Spleen (tissue), 11 donors: ENCODE measurements at regions not wholly inside any gene's neighbourhood (a gene's known extent, or its start where the extent isn't known, plus 50 kb on each side); places are given as distances from the start of the nearest gene placed in this dataset.

ENCODE experiments used
- DNase-seq: peaks from one replicate; pipeline ENCODE4 v3.0.0-alpha.2; 2020
- H3K27ac ChIP-seq, 8 donors: fragments of 200-600 bp; sonication (generic) in 7 of 8; 1 replicate in 4 of 8; 2 replicates in 4 of 8; pipeline versions ENCODE4 v1.5.0 to v1.8.0; 2016 to 2021; ENCODE audit warnings: inconsistent platforms in 4 of 8, mild to moderate bottlenecking in 4 of 8, moderate library complexity in 1 of 8
- H3K27me3 ChIP-seq, 7 donors: fragments of 200-600 bp; sonication (generic) in 6 of 7; replicated peaks in 1 of 7; 1 replicate in 4 of 7; 2 replicates in 3 of 7; pipeline versions ENCODE4 v1.5.0 to v1.8.0; 2016 to 2021; ENCODE audit warnings: inconsistent platforms in 3 of 7, mild to moderate bottlenecking in 1 of 7
- H3K36me3 ChIP-seq, 6 donors: fragments of 200-600 bp; sonication (generic) in 5 of 6; 1 replicate in 4 of 6; 2 replicates in 2 of 6; pipeline versions ENCODE4 v1.5.0 to v1.8.0; 2016 to 2021; ENCODE audit warnings: inconsistent platforms in 2 of 6
- H3K4me1 ChIP-seq, 6 donors: fragments of 200-600 bp; sonication (generic) in 5 of 6; 1 replicate in 3 of 6; 2 replicates in 3 of 6; pipeline versions ENCODE4 v1.5.0 to v1.8.0; 2016 to 2021; ENCODE audit warnings: inconsistent platforms in 3 of 6
- H3K4me3 ChIP-seq, 8 donors: fragments of 200-600 bp; sonication (generic) in 7 of 8; 1 replicate in 4 of 8; 2 replicates in 4 of 8; pipeline versions ENCODE4 v1.5.0 to v1.8.0; 2016 to 2021; ENCODE audit warnings: inconsistent platforms in 4 of 8, mild to moderate bottlenecking in 4 of 8, moderate library complexity in 2 of 8
- H3K9me3 ChIP-seq, 8 donors: fragments of 200-600 bp; sonication (generic) in 7 of 8; 1 replicate in 4 of 8; 2 replicates in 4 of 8; pipeline versions ENCODE4 v1.5.0 to v1.8.0; 2016 to 2021; ENCODE audit warnings: inconsistent platforms in 4 of 8
- CTCF ChIP-seq, 11 experiments: fragments of 200-600 bp in 7 of 11; fragments of 450-650 bp in 4 of 11; sonication (generic) in 4 of 11; IDR thresholded peaks in 8 of 11; conservative IDR thresholded peaks in 3 of 11; 1 replicate in 7 of 11; 2 replicates in 4 of 11; pipeline versions ENCODE4 v1.4.0 to v1.8.0; 2016 to 2021; ENCODE audit warnings: antibody characterized with exemption in 11 of 11, inconsistent platforms in 4 of 11, mild to moderate bottlenecking in 1 of 11
- POLR2A ChIP-seq, 3 donors: fragments of 450-650 bp; IDR thresholded peaks; one replicate each; pipeline ENCODE4 v1.5.1; 2017; ENCODE audit warnings: antibody characterized with exemption in 3 of 3, mild to moderate bottlenecking in 1 of 3
- POLR2AphosphoS5 ChIP-seq, 3 donors: sonication (generic); formaldehyde crosslinking; IDR thresholded peaks; one replicate each; pipeline ENCODE4 v1.5.1; 2017; ENCODE audit warnings: antibody characterized with exemption in 3 of 3
- WGBS, 5 donors: extraction: QIAGEN DNeasy Blood & Tissue Kit in 3 of 5; methylation state at CpG; one replicate each; pipeline versions ENCODE4 v1.1.5 to v1.1.7; 2013 to 2018; 5-methylcytosine and 5-hydroxymethylcytosine counted together
- intact Hi-C: fragments of 100-400 bp; cut with DNase I; formaldehyde crosslinking; loops from one replicate; pipeline ENCODE4 v1.15.0; 2023; ENCODE audit warnings: low total_unique reads
- donor health status: healthy with polysubstance abuse.
- donor health status: DM: no; HTN: no; CAD: no; lungs with moderate emphysema.
- donor health status: DM: no; HTN: no; CAD: no.
- donor health status: Bipolar disorder and iron deficiency.
- donor health status: healthy.
- donor health status: DM: no; HTN: no; CAD: no.
- donor health status: DM: yes; HTN: yes; CAD: no.

GRCh38 chr4:166658585-166658984 lies 575.7 kb downstream of the SPOCK3 start:
- Histone ChIP-seq H3K36me3 (no peaks in the 10 kb centered on the region), H3K27ac (no peak overlapping the region), H3K27me3 (no peaks in the 10 kb centered on the region), H3K9me3 (peaks cover 0 to 6% (median 0%) of the 10 kb centered on the region in 8 donors), H3K4me1 (no peaks in the 10 kb centered on the region), H3K4me3 (no peak overlapping the region)
- no peak for DNase-seq
- TF ChIP-seq POLR2A (IDR thresholded peaks at IDR 0.05) (no peak), POLR2AphosphoS5 (IDR thresholded peaks at IDR 0.05) (no peak), CTCF (IDR thresholded peaks at IDR 0.05 in 8 of 11, conservative IDR thresholded peaks at IDR 0.05 in 3 of 11) (no peak)
- intact Hi-C loops: no loop called here
- WGBS, 5 donors: 44 to 70% (median 57%) methylated on average over 1 of the region's 1 CpG

- WGBS, 5 donors: 42 to 64% (median 57%) methylated on average over 3 of the region's 3 CpGs
- Histone ChIP-seq H3K27ac (no peak overlapping the region), H3K36me3 (no peaks in the 10 kb centered on the region), H3K4me3 (no peak overlapping the region), H3K4me1 (no peaks in the 10 kb centered on the region), H3K9me3 (peaks cover 0 to 6% (median 0%) of the 10 kb centered on the region in 8 donors), H3K27me3 (no peaks in the 10 kb centered on the region)
- DNase-seq: no peak
- intact Hi-C loops: no loop called here
- TF ChIP-seq POLR2AphosphoS5 (IDR thresholded peaks at IDR 0.05): no peak
These were observed 571.9 kb downstream of the SPOCK3 start for GRCh38 chr4:166662266-166662843.

GRCh38 chr4:166670341-166670740 lies 564.0 kb downstream of the SPOCK3 start:
- Histone ChIP-seq H3K4me1 (no peaks in the 10 kb centered on the region), H3K36me3 (no peaks in the 10 kb centered on the region), H3K27me3 (no peaks in the 10 kb centered on the region), H3K4me3 (no peak overlapping the region), H3K9me3 (peaks cover 0 to 4% (median 0%) of the 10 kb centered on the region in 8 donors), H3K27ac (no peak overlapping the region)
- WGBS, 5 donors: 46 to 77% (median 65%) methylated on average over 1 of the region's 1 CpG
- no peak for DNase-seq
- TF ChIP-seq CTCF (IDR thresholded peaks at IDR 0.05 in 8 of 11, conservative IDR thresholded peaks at IDR 0.05 in 3 of 11): no peak
- no peak for TF ChIP-seq POLR2A (IDR thresholded peaks at IDR 0.05)
- no peak for TF ChIP-seq POLR2AphosphoS5 (IDR thresholded peaks at IDR 0.05)
- intact Hi-C loops: no loop called here

GRCh38 chr4:166673911-166674310 lies 560.4 kb downstream of the SPOCK3 start:
- Histone ChIP-seq H3K27me3 (no peaks in the 10 kb centered on the region), H3K4me1 (no peaks in the 10 kb centered on the region), H3K27ac (no peak overlapping the region), H3K4me3 (no peak overlapping the region), H3K9me3 (peaks cover 0 to 7% (median 0%) of the 10 kb centered on the region in 8 donors), H3K36me3 (no peaks in the 10 kb centered on the region)
- TF ChIP-seq CTCF (IDR thresholded peaks at IDR 0.05 in 8 of 11, conservative IDR thresholded peaks at IDR 0.05 in 3 of 11) (no peak), POLR2AphosphoS5 (IDR thresholded peaks at IDR 0.05) (no peak), POLR2A (IDR thresholded peaks at IDR 0.05) (no peak)
- 81 to 97% (median 90%) methylated on average over 1 of the region's 1 CpG for WGBS, 5 donors
- no peak for DNase-seq
- intact Hi-C loops: no loop called here

- TF ChIP-seq POLR2A (IDR thresholded peaks at IDR 0.05): no peak
- no peak for TF ChIP-seq CTCF (IDR thresholded peaks at IDR 0.05 in 8 of 11, conservative IDR thresholded peaks at IDR 0.05 in 3 of 11)
- no peak for DNase-seq
- Histone ChIP-seq H3K9me3 (peaks cover 0 to 7% (median 0%) of the 10 kb centered on the region in 8 donors), H3K4me1 (no peaks in the 10 kb centered on the region), H3K27me3 (no peaks in the 10 kb centered on the region), H3K4me3 (no peak overlapping the region), H3K27ac (no peak overlapping the region), H3K36me3 (no peaks in the 10 kb centered on the region)
- 57 to 76% (median 66%) methylated on average over 4 of the region's 4 CpGs for WGBS, 5 donors
- intact Hi-C loops: no loop called here
These were observed 558.9 kb downstream of the SPOCK3 start for GRCh38 chr4:166675411-166675810.
